GM21619 (cell line): ENCODE measurements at regions not wholly inside any gene's neighbourhood (a gene's known extent, or its start where the extent isn't known, plus 50 kb on each side); places are given as distances from the start of the nearest gene placed in this dataset.
"Not testable (repeated sequence)": the region's sequence is repeated elsewhere in the genome, so short reads cannot be mapped to it uniquely, and the experiment has no call there.

Experiments used
- ATAC-seq: cut with Tn5 transposase; IDR thresholded peaks from one replicate; pipeline ENCODE4 v1.9.1; 2021; ENCODE audit not compliant: unreplicated experiment

- ATAC-seq = not testable (repeated sequence)
These were observed 492.8 kb downstream of the JRKL start for GRCh38 chr11:96882622-96883021.

GRCh38 chr11:96885405-96885804 is 495.6 kb downstream of the JRKL start:
- ATAC-seq = no peak

DNA sequence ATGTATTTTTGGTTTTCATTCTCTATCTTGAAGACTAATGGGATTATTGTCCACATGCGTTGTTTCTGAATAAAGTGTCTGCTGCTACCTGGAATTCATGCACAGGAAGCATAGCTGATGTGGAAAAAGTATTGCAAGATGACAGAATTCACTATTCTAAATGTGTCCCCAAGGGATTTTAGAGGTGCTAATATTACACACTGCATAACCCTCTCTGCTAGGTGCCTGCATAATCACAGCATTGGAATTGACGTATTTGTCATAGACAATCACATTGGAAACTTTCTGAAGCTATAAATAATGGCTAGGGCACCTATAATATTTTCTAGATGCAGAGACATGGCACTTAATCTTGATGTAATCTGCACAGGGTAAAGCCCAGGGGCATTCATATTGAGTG is 496.1 kb downstream of the JRKL start:
- ATAC-seq = no peak

- ATAC-seq = no peak
These were observed 504.2 kb downstream of the JRKL start for GRCh38 chr11:96893988-96894387.

DNA sequence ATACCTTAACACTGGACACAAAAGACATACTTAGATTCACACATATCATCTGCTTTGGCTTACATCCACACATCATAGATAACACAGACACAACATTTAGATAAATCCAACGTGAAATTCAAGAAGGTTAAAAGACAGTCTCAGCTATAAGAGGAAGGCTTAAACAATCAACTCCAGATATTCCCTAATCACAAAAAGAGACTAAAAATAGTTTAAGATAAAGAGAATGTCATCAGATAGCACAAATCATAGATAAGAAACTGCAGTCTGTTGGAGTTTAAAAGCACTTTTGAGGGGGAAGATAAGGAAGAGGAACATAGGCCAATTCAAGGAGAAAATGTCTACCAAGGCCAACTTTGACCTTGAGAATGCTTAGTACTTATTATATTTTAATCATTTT is 504.8 kb downstream of the JRKL start:
- no peak for ATAC-seq

DNA sequence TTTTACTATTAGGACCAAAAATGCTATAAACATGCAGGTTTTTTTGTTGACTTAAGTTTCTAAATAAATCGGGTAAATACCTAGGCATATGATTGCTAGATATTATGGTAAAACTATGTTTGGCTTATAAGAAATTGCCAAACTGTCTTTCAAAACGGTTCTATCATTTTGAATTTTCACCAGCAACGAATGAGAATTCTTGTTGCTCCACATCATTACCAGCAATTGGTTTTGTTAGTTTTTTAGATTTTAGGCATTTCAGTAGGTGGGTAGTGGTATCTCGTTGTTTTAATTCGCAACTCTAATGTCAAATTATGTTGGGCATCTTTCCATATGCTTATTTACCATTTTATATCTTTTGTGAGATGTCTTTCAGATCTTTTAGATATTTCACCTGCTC is 510.2 kb downstream of the JRKL start:
- ATAC-seq = no peak

- no peak for ATAC-seq
These were observed 515.3 kb downstream of the JRKL start for GRCh38 chr11:96905143-96905542.

DNA sequence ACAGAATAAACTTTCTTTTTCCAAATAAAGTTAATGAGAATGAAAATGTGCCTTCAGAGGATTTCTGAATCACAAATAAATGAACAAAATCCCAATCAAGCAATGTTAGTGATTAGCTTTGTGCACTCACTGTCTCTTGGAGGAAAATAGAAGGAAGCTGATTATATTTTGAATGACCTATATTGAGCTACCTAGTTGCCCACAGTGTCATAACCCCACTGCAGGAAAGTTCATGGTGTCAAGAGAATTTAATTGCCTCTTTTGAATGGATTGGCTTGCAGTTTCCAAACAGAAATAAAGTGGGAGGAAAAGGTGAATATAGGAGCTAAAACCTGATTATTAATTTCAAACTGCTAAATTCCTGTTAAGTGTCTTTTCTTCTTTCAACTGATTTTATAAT is 515.9 kb downstream of the JRKL start:
- ATAC-seq = no peak

DNA sequence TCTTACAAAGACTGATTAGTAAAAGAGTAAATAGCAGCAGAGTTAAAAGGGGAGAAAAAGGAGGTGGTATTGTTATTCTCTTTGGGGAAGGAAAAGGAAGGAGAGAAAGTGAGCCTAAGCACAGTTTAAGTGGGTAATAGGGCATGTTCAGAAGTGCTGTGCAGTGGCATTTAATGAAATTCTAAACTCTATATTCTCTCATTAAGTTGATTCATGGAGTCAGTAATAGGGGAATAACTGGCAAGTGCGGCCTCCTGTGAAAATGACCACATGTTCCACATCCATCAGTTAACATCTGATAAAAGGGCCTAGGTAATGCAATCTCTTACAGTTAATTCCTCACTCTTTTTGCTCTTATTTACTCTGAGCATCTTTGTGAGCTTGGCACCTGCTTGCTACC is 516.7 kb downstream of the JRKL start:
- no peak for ATAC-seq

DNA sequence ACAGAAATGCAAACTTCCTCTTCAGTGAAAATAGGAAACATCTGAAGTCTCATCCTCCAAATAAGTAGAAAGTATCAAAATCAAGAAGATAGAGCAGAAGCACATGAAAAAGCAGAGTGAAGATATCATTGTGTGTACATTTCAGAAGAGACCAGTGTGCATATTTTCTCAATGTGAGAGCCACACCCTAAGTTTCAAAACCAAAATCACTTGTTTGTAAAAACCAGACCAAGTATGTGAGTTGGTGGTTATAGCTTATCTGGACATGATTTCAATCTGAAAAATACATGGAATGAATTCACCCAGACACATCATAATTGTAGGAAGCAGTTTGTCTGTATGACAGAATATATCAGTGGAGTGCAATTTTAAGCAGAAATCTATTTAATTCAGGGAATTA is 536.0 kb downstream of the JRKL start:
- no peak for ATAC-seq

DNA sequence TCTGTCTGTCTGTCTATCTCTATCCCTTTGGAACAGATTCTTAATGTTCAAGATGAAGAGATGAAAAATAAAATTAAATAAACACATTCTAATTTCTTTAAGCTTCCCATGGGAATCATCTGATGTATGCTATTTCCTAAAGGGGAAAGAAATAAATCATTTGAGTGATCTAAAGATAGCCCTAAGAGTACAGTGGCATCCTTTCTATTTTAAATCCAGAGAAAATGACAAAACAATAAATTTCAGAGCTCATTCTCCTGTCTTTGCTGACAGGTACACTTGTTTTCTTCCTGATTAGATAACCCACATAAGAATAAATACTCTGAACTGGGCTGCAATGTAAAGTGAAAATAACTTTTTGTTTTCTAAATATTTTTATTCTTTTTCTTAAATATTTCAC is 550.4 kb downstream of the JRKL start:
- no peak for ATAC-seq

GRCh38 chr11:96942855-96943254 is 553.0 kb downstream of the JRKL start:
- no peak for ATAC-seq

- no peak for ATAC-seq
These were observed 554.2 kb downstream of the JRKL start for GRCh38 chr11:96943970-96944369.

DNA sequence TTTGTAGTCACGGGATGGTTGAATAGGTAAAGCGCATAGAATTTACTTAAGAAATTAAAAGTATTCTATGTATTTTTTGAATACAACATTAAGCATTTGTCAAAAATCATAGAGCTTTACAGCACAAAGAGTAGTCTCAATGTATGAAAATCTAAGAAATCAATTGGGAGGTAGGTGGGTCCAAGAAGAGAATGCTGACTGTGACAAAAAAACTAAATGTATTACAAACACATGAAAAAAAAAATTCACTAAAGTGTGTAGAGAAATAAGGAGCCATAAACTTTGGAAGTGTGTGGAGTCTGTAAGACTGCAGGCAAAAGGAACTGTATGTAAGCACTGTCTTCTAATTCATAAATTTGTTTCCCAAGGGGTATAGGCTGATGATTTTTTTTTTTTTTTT is 558.3 kb downstream of the JRKL start:
- no peak for ATAC-seq

- ATAC-seq = no peak
These were observed 559.7 kb downstream of the JRKL start for GRCh38 chr11:96949464-96949863.

- no peak for ATAC-seq
These were observed 564.9 kb downstream of the JRKL start for GRCh38 chr11:96954587-96955242.

- no peak for ATAC-seq
These were observed 570.7 kb downstream of the JRKL start for GRCh38 chr11:96960476-96960875.

DNA sequence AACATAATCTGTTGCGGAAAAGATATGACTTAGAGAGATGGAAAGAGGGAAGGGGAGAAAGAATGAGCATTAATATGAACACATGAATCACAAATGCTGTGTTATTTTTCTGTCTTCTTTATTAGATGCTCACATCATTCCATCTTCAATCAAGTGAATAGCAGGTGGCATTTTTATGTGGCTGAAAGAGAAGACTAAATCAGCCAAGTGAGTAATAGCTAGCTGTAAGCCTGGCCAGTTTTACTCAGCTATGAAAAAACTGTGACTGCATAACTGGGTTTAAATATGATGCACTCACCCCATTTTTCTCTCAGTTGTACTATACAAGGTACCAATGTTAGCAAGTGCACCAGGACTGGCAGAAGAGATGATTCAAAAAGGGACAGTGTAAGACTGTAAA is 571.1 kb downstream of the JRKL start:
- ATAC-seq = no peak

GRCh38 chr11:96961931-96962330 is 572.1 kb downstream of the JRKL start:
- ATAC-seq = no peak

DNA sequence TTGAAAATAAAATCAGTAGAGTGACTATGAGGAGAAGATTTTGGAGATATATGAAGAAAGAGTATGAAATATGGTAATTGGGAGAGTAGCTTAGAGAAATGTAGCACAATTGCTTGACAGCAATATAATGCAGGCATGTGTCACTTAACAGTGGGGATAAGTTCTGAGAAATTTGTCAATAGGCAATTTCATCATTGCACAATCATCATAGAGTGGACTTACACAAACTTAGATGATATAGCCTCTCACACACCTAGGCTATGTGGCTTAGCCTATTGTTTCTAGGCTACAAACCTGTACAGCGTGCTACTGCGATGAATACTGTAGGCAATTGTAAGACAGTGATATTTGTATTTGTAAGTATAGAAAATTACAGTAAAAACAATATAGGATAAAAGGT is 573.6 kb downstream of the JRKL start:
- ATAC-seq = no peak

- no peak for ATAC-seq
These were observed 574.8 kb downstream of the JRKL start for GRCh38 chr11:96964661-96965060.

DNA sequence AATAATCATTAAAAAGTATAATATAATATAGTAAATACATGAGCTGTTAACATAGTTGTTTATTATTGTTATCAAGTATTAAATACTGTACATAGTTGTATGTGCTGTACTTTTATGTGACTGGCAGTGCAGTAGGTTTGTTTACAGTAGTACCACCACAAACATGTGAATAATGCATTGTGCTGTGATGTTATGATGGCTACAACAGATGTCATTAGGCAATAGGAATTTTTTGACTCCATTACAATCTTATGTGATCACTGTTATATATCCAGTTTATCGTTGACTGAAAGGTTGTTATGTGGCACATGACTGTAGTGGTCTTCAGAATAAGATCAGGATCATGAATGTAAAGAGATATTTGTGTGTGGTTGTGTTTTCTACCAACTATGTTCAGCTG is 577.8 kb downstream of the JRKL start:
- no peak for ATAC-seq

- no peak for ATAC-seq
These were observed 579.4 kb downstream of the JRKL start for GRCh38 chr11:96969251-96969650.

GRCh38 chr11:96978751-96979150 is 588.9 kb downstream of the JRKL start:
- ATAC-seq = no peak
